GM12872 (cell line): ENCODE measurements at regions not wholly inside any gene's neighbourhood (a gene's known extent, or its start where the extent isn't known, plus 50 kb on each side); places are given as distances from the start of the nearest gene placed in this dataset.

Experiments used
- CTCF ChIP-seq: IDR thresholded peaks from 3 replicates; pipeline ENCODE4 v1.5.1; 2011; ENCODE audit warnings: low read depth, mild to moderate bottlenecking, low read length, moderate library complexity; ENCODE audit not compliant: insufficient read depth

- no peak for TF ChIP-seq CTCF
These were observed 381.2 kb upstream of the MC4R start for GRCh38 chr18:60753753-60754152.

GRCh38 chr18:60754413-60755009 lies 381.9 kb upstream of the MC4R start:
- TF ChIP-seq CTCF, result no peak

GRCh38 chr18:60755134-60755533 lies 382.6 kb upstream of the MC4R start:
- TF ChIP-seq CTCF, result no peak

- TF ChIP-seq CTCF, result no peak
These were observed 403.4 kb upstream of the MC4R start for GRCh38 chr18:60775978-60776377.

- no peak for TF ChIP-seq CTCF
These were observed 411.6 kb upstream of the MC4R start for GRCh38 chr18:60784161-60784560.

- no peak for TF ChIP-seq CTCF
These were observed 422.2 kb upstream of the MC4R start for GRCh38 chr18:60794802-60795201.

GRCh38 chr18:60804415-60804814 lies 431.8 kb upstream of the MC4R start:
- TF ChIP-seq CTCF, result no peak
